ENCODE measurements at regions not wholly inside any gene's neighbourhood (a gene's known extent, or its start where the extent isn't known, plus 50 kb on each side); places are given as distances from the start of the nearest gene placed in this dataset.

GRCh38 chr13:57948884-57949283 is 317.3 kb downstream of the PCDH17 start:
- no peak for DNase-seq

GRCh38 chr13:57969951-57970350 is 338.4 kb downstream of the PCDH17 start:
- Histone ChIP-seq H3K9me3 (ENCODE audit: control insufficient read depth in 2 of 2, low read length in 2 of 2) (peaks cover 0 to 9% of the 10 kb centered on the region in 2 experiments), H3K27me3 (ENCODE audit: control insufficient read depth, insufficient read depth, low read length) (no peaks in the 10 kb centered on the region), H3K27ac (ENCODE audit: insufficient read depth, low read length, poor library complexity, severe bottlenecking) (no peak overlapping the region), H3K4me1 (ENCODE audit: control insufficient read depth, insufficient read depth, low read length, poor library complexity, severe bottlenecking) (no peaks in the 10 kb centered on the region), H3K36me3 (ENCODE audit: control insufficient read depth, insufficient read depth, low read length) (no peaks in the 10 kb centered on the region), H3K4me3 (ENCODE audit: low read depth, low read length) (no peak overlapping the region)
- no peaks in the 10 kb centered on the region for H3K4me1 Mint-ChIP-seq
- H3K27ac Mint-ChIP-seq = no peak overlapping the region
- H3K9me3 Mint-ChIP-seq = peaks cover 3 to 57% (median 12%) of the 10 kb centered on the region in 7 donors
- DNase-seq (no peak), ATAC-seq (ENCODE audit: low read depth in 2 of 2) (no peak)
- no peaks in the 10 kb centered on the region for H3K27me3 Mint-ChIP-seq
- H3K36me3 Mint-ChIP-seq = no peaks in the 10 kb centered on the region
- no peak overlapping the region for H3K4me3 Mint-ChIP-seq

More at GRCh38 chr13:57948884-57949283, 317.3 kb downstream of the PCDH17 start:
- H3K9me3 ChIP-seq (ENCODE audit: control insufficient read depth in 2 of 2, low read length in 2 of 2) = no peaks in the 10 kb centered on the region
- Mint-ChIP-seq H3K27me3 (no peaks in the 10 kb centered on the region), H3K9me3 (peaks cover 0 to 38% (median 8%) of the 10 kb centered on the region in 7 donors), H3K36me3 (no peaks in the 10 kb centered on the region), H3K27ac (no peak overlapping the region), H3K4me1 (no peaks in the 10 kb centered on the region), H3K4me3 (no peak overlapping the region)
- H3K4me3 ChIP-seq (ENCODE audit: low read depth, low read length) = no peak overlapping the region
- ATAC-seq (ENCODE audit: low read depth in 2 of 2) = no peak
- H3K4me1 ChIP-seq (ENCODE audit: control insufficient read depth, insufficient read depth, low read length, poor library complexity, severe bottlenecking) = no peaks in the 10 kb centered on the region
- H3K36me3 ChIP-seq (ENCODE audit: control insufficient read depth, insufficient read depth, low read length) = no peaks in the 10 kb centered on the region
- H3K27ac ChIP-seq (ENCODE audit: insufficient read depth, low read length, poor library complexity, severe bottlenecking) = no peak overlapping the region
- H3K27me3 ChIP-seq (ENCODE audit: control insufficient read depth, insufficient read depth, low read length) = no peaks in the 10 kb centered on the region

GRCh38 chr13:57970404-57970803 is 338.9 kb downstream of the PCDH17 start:
- no peaks in the 10 kb centered on the region for H3K4me1 Mint-ChIP-seq
- DNase-seq (no peak), ATAC-seq (ENCODE audit: low read depth in 2 of 2) (no peak)
- no peak overlapping the region for H3K4me3 ChIP-seq (ENCODE audit: low read depth, low read length)
- H3K4me1 ChIP-seq (ENCODE audit: control insufficient read depth, insufficient read depth, low read length, poor library complexity, severe bottlenecking) = no peaks in the 10 kb centered on the region
- H3K9me3 Mint-ChIP-seq = peaks cover 3 to 61% (median 12%) of the 10 kb centered on the region in 7 donors
- H3K36me3 Mint-ChIP-seq = no peaks in the 10 kb centered on the region
- no peaks in the 10 kb centered on the region for H3K27me3 ChIP-seq (ENCODE audit: control insufficient read depth, insufficient read depth, low read length)
- H3K27ac Mint-ChIP-seq = no peak overlapping the region
- H3K27me3 Mint-ChIP-seq = no peaks in the 10 kb centered on the region
- H3K9me3 ChIP-seq (ENCODE audit: control insufficient read depth in 2 of 2, low read length in 2 of 2) = peaks cover 0 to 9% of the 10 kb centered on the region in 2 experiments
- no peak overlapping the region for H3K4me3 Mint-ChIP-seq
- no peaks in the 10 kb centered on the region for H3K36me3 ChIP-seq (ENCODE audit: control insufficient read depth, insufficient read depth, low read length)
- no peak overlapping the region for H3K27ac ChIP-seq (ENCODE audit: insufficient read depth, low read length, poor library complexity, severe bottlenecking)

- Histone ChIP-seq H3K36me3 (ENCODE audit: control insufficient read depth, insufficient read depth, low read length) (no peaks in the 10 kb centered on the region), H3K27ac (ENCODE audit: insufficient read depth, low read length, poor library complexity, severe bottlenecking) (no peak overlapping the region), H3K27me3 (ENCODE audit: control insufficient read depth, insufficient read depth, low read length) (no peaks in the 10 kb centered on the region), H3K9me3 (ENCODE audit: control insufficient read depth in 2 of 2, low read length in 2 of 2) (no peaks in the 10 kb centered on the region), H3K4me1 (ENCODE audit: control insufficient read depth, insufficient read depth, low read length, poor library complexity, severe bottlenecking) (no peaks in the 10 kb centered on the region), H3K4me3 (ENCODE audit: low read depth, low read length) (no peak overlapping the region)
- ATAC-seq (ENCODE audit: low read depth in 2 of 2) = no peak
- Mint-ChIP-seq H3K36me3 (no peaks in the 10 kb centered on the region), H3K4me1 (no peaks in the 10 kb centered on the region), H3K9me3 (peaks cover 2 to 29% (median 13%) of the 10 kb centered on the region in 7 donors), H3K27me3 (no peaks in the 10 kb centered on the region), H3K27ac (no peak overlapping the region), H3K4me3 (no peak overlapping the region)
- DNase-seq = no peak
These were observed 351.2 kb downstream of the PCDH17 start for GRCh38 chr13:57982782-57983181.

GRCh38 chr13:57988276-57988675 is 356.7 kb downstream of the PCDH17 start:
- no peak overlapping the region for H3K27ac ChIP-seq (ENCODE audit: insufficient read depth, low read length, poor library complexity, severe bottlenecking)
- H3K27ac Mint-ChIP-seq = no peak overlapping the region
- H3K4me1 ChIP-seq (ENCODE audit: control insufficient read depth, insufficient read depth, low read length, poor library complexity, severe bottlenecking) = no peaks in the 10 kb centered on the region
- peaks cover 5 to 25% (median 10%) of the 10 kb centered on the region in 7 donors for H3K9me3 Mint-ChIP-seq
- H3K4me3 ChIP-seq (ENCODE audit: low read depth, low read length) = no peak overlapping the region
- no peak overlapping the region for H3K4me3 Mint-ChIP-seq
- DNase-seq (no peak), ATAC-seq (ENCODE audit: low read depth in 2 of 2) (no peak)
- H3K4me1 Mint-ChIP-seq = no peaks in the 10 kb centered on the region
- no peaks in the 10 kb centered on the region for H3K36me3 Mint-ChIP-seq
- no peaks in the 10 kb centered on the region for H3K27me3 ChIP-seq (ENCODE audit: control insufficient read depth, insufficient read depth, low read length)
- H3K36me3 ChIP-seq (ENCODE audit: control insufficient read depth, insufficient read depth, low read length) = no peaks in the 10 kb centered on the region
- no peaks in the 10 kb centered on the region for H3K27me3 Mint-ChIP-seq
- H3K9me3 ChIP-seq (ENCODE audit: control insufficient read depth in 2 of 2, low read length in 2 of 2) = no peaks in the 10 kb centered on the region

GRCh38 chr13:57991041-57991440 is 359.5 kb downstream of the PCDH17 start:
- Histone ChIP-seq H3K27me3 (ENCODE audit: control insufficient read depth, insufficient read depth, low read length) (no peaks in the 10 kb centered on the region), H3K4me3 (ENCODE audit: low read depth, low read length) (no peak overlapping the region), H3K9me3 (ENCODE audit: control insufficient read depth in 2 of 2, low read length in 2 of 2) (no peaks in the 10 kb centered on the region), H3K27ac (ENCODE audit: insufficient read depth, low read length, poor library complexity, severe bottlenecking) (no peak overlapping the region), H3K36me3 (ENCODE audit: control insufficient read depth, insufficient read depth, low read length) (no peaks in the 10 kb centered on the region), H3K4me1 (ENCODE audit: control insufficient read depth, insufficient read depth, low read length, poor library complexity, severe bottlenecking) (no peaks in the 10 kb centered on the region)
- Mint-ChIP-seq H3K9me3 (peaks cover 3 to 20% (median 7%) of the 10 kb centered on the region in 7 donors), H3K4me3 (no peak overlapping the region), H3K27ac (no peak overlapping the region), H3K27me3 (no peaks in the 10 kb centered on the region), H3K36me3 (no peaks in the 10 kb centered on the region), H3K4me1 (no peaks in the 10 kb centered on the region)
- DNase-seq = no peak
- ATAC-seq (ENCODE audit: low read depth in 2 of 2) = no peak

GRCh38 chr13:57992416-57992815 is 360.9 kb downstream of the PCDH17 start:
- ATAC-seq (ENCODE audit: low read depth in 2 of 2) (no peak), DNase-seq (no peak)
- Mint-ChIP-seq H3K9me3 (peaks cover 4 to 19% (median 5%) of the 10 kb centered on the region in 7 donors), H3K4me1 (no peaks in the 10 kb centered on the region), H3K27me3 (no peaks in the 10 kb centered on the region), H3K4me3 (no peak overlapping the region), H3K36me3 (no peaks in the 10 kb centered on the region), H3K27ac (no peak overlapping the region)
- Histone ChIP-seq H3K27ac (ENCODE audit: insufficient read depth, low read length, poor library complexity, severe bottlenecking) (no peak overlapping the region), H3K9me3 (ENCODE audit: control insufficient read depth in 2 of 2, low read length in 2 of 2) (no peaks in the 10 kb centered on the region), H3K4me1 (ENCODE audit: control insufficient read depth, insufficient read depth, low read length, poor library complexity, severe bottlenecking) (no peaks in the 10 kb centered on the region), H3K36me3 (ENCODE audit: control insufficient read depth, insufficient read depth, low read length) (no peaks in the 10 kb centered on the region), H3K27me3 (ENCODE audit: control insufficient read depth, insufficient read depth, low read length) (no peaks in the 10 kb centered on the region), H3K4me3 (ENCODE audit: low read depth, low read length) (no peak overlapping the region)

GRCh38 chr13:57996717-57997116 is 365.2 kb downstream of the PCDH17 start:
- Mint-ChIP-seq H3K4me1 (no peaks in the 10 kb centered on the region), H3K9me3 (peaks cover 4 to 15% (median 7%) of the 10 kb centered on the region in 7 donors)

More at GRCh38 chr13:57996717-57997116, 365.2 kb downstream of the PCDH17 start:
- no peak overlapping the region for H3K27ac ChIP-seq (ENCODE audit: insufficient read depth, low read length, poor library complexity, severe bottlenecking)
- H3K36me3 Mint-ChIP-seq = no peaks in the 10 kb centered on the region
- no peak overlapping the region for H3K27ac Mint-ChIP-seq
- DNase-seq = no peak
- no peaks in the 10 kb centered on the region for H3K36me3 ChIP-seq (ENCODE audit: control insufficient read depth, insufficient read depth, low read length)
- no peak overlapping the region for H3K4me3 Mint-ChIP-seq
- no peaks in the 10 kb centered on the region for H3K27me3 ChIP-seq (ENCODE audit: control insufficient read depth, insufficient read depth, low read length)
- H3K4me1 ChIP-seq (ENCODE audit: control insufficient read depth, insufficient read depth, low read length, poor library complexity, severe bottlenecking) = no peaks in the 10 kb centered on the region
- ATAC-seq (ENCODE audit: low read depth in 2 of 2) = no peak
- no peak overlapping the region for H3K4me3 ChIP-seq (ENCODE audit: low read depth, low read length)
- H3K9me3 ChIP-seq (ENCODE audit: control insufficient read depth in 2 of 2, low read length in 2 of 2) = no peaks in the 10 kb centered on the region
- H3K27me3 Mint-ChIP-seq = no peaks in the 10 kb centered on the region
